Endodermal cell (in vitro differentiated cells): ENCODE measurements at regions not wholly inside any gene's neighbourhood (a gene's known extent, or its start where the extent isn't known, plus 50 kb on each side); places are given as distances from the start of the nearest gene placed in this dataset.

ENCODE experiments used
- DNase-seq: peaks from one replicate; pipeline ENCODE4 v3.0.0-alpha.2; 2017
- H3K27ac ChIP-seq: 2 replicates; pipeline ENCODE4 v1.5.1; 2013; ENCODE audit warnings: mild to moderate bottlenecking, low read depth, low read length, moderate library complexity
- H3K27me3 ChIP-seq: 2 replicates; pipeline ENCODE4 v1.6.1; 2013; ENCODE audit warnings: mild to moderate bottlenecking, low read length, moderate library complexity; ENCODE audit not compliant: insufficient read depth, control insufficient read depth, poor library complexity, severe bottlenecking
- H3K36me3 ChIP-seq: 2 replicates; pipeline ENCODE4 v1.7.0; 2013; ENCODE audit warnings: mild to moderate bottlenecking, low read length, moderate library complexity; ENCODE audit not compliant: control insufficient read depth, insufficient read depth
- H3K4me1 ChIP-seq: one replicate; pipeline ENCODE4 v1.7.0; 2013; ENCODE audit warnings: low read length; ENCODE audit not compliant: control insufficient read depth, insufficient read depth
- H3K4me3 ChIP-seq: 2 replicates; pipeline ENCODE4 v1.5.1; 2013; ENCODE audit warnings: mild to moderate bottlenecking, low read length, moderate library complexity
- H3K9ac ChIP-seq: 2 replicates; pipeline ENCODE4 v1.6.1; 2013; ENCODE audit warnings: mild to moderate bottlenecking, low read length, moderate library complexity; ENCODE audit not compliant: poor library complexity, severe bottlenecking; ENCODE audit errors: extremely low read depth
- H3K9me3 ChIP-seq: 2 replicates; pipeline ENCODE4 v1.6.1; 2013; ENCODE audit warnings: mild to moderate bottlenecking, low read length, moderate library complexity; ENCODE audit not compliant: control insufficient read depth
- H3K27ac Mint-ChIP-seq: 2 replicates; pipeline ENCODE4 v1.8.0; 2020; ENCODE audit warnings: mixed read lengths
- H3K27me3 Mint-ChIP-seq: 2 replicates; pipeline ENCODE4 v1.8.0; 2021; ENCODE audit warnings: mild to moderate bottlenecking, mixed read lengths; ENCODE audit not compliant: insufficient read depth
- H3K36me3 Mint-ChIP-seq: 2 replicates; pipeline ENCODE4 v1.8.0; 2020; ENCODE audit warnings: low read depth, mixed read lengths
- H3K4me1 Mint-ChIP-seq: 2 replicates; pipeline ENCODE4 v1.8.0; 2020; ENCODE audit warnings: mixed read lengths
- H3K4me3 Mint-ChIP-seq: 2 replicates; pipeline ENCODE4 v1.8.0; 2020; ENCODE audit warnings: mild to moderate bottlenecking, moderate library complexity, mixed read lengths
- H3K9me3 Mint-ChIP-seq: 2 replicates; pipeline ENCODE4 v1.8.0; 2020; ENCODE audit warnings: mild to moderate bottlenecking, mixed read lengths
- CTCF ChIP-seq: fragments of 200-600 bp; sonication (generic); conservative IDR thresholded peaks from 2 replicates; pipeline ENCODE4 v1.5.0; 2021; ENCODE audit warnings: antibody characterized with exemption, mild to moderate bottlenecking
- WGBS, 2 experiments: methylation state at CpG; one replicate each; pipeline versions ENCODE4 v1.1.5 to v1.1.7; 2013; ENCODE audit warnings: missing lambda C conversion rate in 2 of 2, mixed read lengths in 1 of 2; ENCODE audit not compliant: insufficient coverage in 1 of 2, insufficient read length in 1 of 2; 5-methylcytosine and 5-hydroxymethylcytosine counted together

DNA sequence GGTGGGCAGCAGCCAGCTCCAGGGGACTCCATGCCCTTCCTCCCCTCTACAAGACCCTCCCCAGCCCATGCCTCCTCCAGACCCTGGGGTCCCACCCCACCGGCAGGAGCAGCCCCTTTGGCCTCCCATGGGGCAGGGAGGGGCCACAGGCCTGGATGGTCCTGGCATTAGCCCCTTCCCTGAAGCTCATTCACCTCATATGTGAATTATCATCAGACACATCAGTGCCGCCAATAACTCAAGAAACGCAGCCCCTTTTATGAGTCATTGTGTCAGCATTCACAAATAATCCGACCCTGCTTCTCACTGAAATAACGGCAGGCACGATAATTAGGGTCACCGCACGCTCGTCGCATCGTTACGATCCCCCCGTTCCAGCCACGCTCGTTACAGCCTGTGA lies 124.2 kb downstream of the BRD1 start:
- 93 to 94% methylated on average over 14 to 15 of the region's 15 CpGs for WGBS, 2 experiments
- no peaks in the 10 kb centered on the region for H3K27me3 ChIP-seq
- H3K9ac ChIP-seq, result no peak overlapping the region
- no peak overlapping the region for H3K27ac ChIP-seq
- Mint-ChIP-seq H3K4me3 (no peak overlapping the region), H3K9me3 (peaks cover 8% of the 10 kb centered on the region), H3K4me1 (no peaks in the 10 kb centered on the region), H3K27ac (no peak overlapping the region), H3K27me3 (no peaks in the 10 kb centered on the region), H3K36me3 (no peaks in the 10 kb centered on the region)
- H3K4me3 ChIP-seq, result no peak overlapping the region
- DNase-seq, result no peak
- H3K36me3 ChIP-seq, result no peaks in the 10 kb centered on the region
- TF ChIP-seq CTCF, result no peak
- peaks cover 13% of the 10 kb centered on the region for H3K9me3 ChIP-seq
- H3K4me1 ChIP-seq, result no peaks in the 10 kb centered on the region

- peak; percentile 24 for TF ChIP-seq CTCF
- no peaks in the 10 kb centered on the region for H3K36me3 Mint-ChIP-seq
- Histone ChIP-seq H3K27me3 (no peaks in the 10 kb centered on the region), H3K36me3 (no peaks in the 10 kb centered on the region), H3K27ac (no peak overlapping the region), H3K9ac (no peak overlapping the region), H3K4me1 (no peaks in the 10 kb centered on the region), H3K4me3 (no peak overlapping the region), H3K9me3 (peaks cover 13% of the 10 kb centered on the region)
- no peak overlapping the region for H3K27ac Mint-ChIP-seq
- 87 to 92% methylated on average over 2 of the region's 2 CpGs for WGBS, 2 experiments
- H3K4me1 Mint-ChIP-seq, result no peaks in the 10 kb centered on the region
- no peak overlapping the region for H3K4me3 Mint-ChIP-seq
- peaks cover 13% of the 10 kb centered on the region for H3K9me3 Mint-ChIP-seq
- peak; percentile 38 for DNase-seq
- no peaks in the 10 kb centered on the region for H3K27me3 Mint-ChIP-seq
Measured at GRCh38 chr22:49702068-49702397, 125.6 kb downstream of the BRD1 start.

DNA sequence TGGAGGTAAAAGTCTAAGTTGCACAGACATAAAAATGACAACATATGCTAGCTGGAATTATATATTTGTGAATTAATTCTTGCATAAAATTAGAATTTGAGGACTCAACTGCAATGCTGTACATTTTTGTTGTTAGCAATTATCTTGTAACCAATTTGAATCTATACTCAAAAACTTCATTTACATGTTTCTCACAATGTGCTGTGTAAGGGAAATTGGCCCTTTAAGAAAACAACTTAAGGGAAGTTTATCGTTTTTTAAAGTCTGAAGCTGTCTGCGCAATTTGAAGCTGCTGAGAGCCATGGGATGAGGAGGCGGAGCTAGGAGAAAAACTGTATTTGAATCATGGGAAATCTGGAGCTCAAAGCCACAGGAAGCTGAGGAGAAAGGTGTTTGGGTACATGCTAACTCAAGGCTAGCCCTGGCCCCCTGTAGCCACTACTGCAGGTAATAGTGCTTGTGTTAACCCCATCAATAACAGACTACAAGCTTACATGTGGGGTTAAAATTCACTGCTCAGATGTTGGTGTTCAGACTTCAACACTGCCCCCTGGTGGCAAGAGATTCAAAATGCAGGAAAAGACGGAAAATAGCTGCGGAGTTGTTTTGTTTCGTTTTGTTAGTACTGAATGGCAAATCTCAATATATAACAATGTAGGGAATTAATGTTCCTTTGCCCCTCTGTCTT lies 126.1 kb downstream of the BRD1 start:
- no peaks in the 10 kb centered on the region for H3K4me1 ChIP-seq
- no peaks in the 10 kb centered on the region for H3K36me3 Mint-ChIP-seq
- 84 to 89% methylated on average over 6 of the region's 6 CpGs for WGBS, 2 experiments
- no peaks in the 10 kb centered on the region for H3K27me3 Mint-ChIP-seq
- no peak overlapping the region for H3K27ac ChIP-seq
- H3K4me1 Mint-ChIP-seq, result no peaks in the 10 kb centered on the region
- peak; percentile 82 for TF ChIP-seq CTCF
- peaks cover 14% of the 10 kb centered on the region for H3K9me3 Mint-ChIP-seq
- peak; percentile 61 for DNase-seq
- H3K27ac Mint-ChIP-seq, result no peak overlapping the region
- H3K4me3 Mint-ChIP-seq, result no peak overlapping the region
- no peak overlapping the region for H3K4me3 ChIP-seq
- peaks cover 17% of the 10 kb centered on the region for H3K9me3 ChIP-seq
- H3K9ac ChIP-seq, result no peak overlapping the region
- H3K27me3 ChIP-seq, result no peaks in the 10 kb centered on the region
- H3K36me3 ChIP-seq, result no peaks in the 10 kb centered on the region
